Effector memory CD4-positive, alpha-beta T cell (primary cell): ENCODE measurements at regions not wholly inside any gene's neighbourhood (a gene's known extent, or its start where the extent isn't known, plus 50 kb on each side); places are given as distances from the start of the nearest gene placed in this dataset.

Experiments
- DNase-seq, 3 donors: peaks; one replicate each; pipeline ENCODE4 v3.0.0-alpha.2; 2020
- H3K27ac ChIP-seq: 2 replicates; pipeline ENCODE4 v1.7.0; 2013; ENCODE audit warnings: mild to moderate bottlenecking, low read length, moderate library complexity; ENCODE audit not compliant: insufficient read depth, poor library complexity, severe bottlenecking
- H3K27me3 ChIP-seq: replicated peaks from 2 replicates; pipeline ENCODE4 v1.7.0; 2013; ENCODE audit warnings: mild to moderate bottlenecking, low read length; ENCODE audit not compliant: insufficient read depth, control insufficient read depth, poor library complexity, severe bottlenecking
- H3K36me3 ChIP-seq: 2 replicates; pipeline ENCODE4 v1.7.0; 2013; ENCODE audit warnings: mild to moderate bottlenecking, low read length, moderate library complexity; ENCODE audit not compliant: control insufficient read depth, insufficient read depth
- H3K4me1 ChIP-seq: 2 replicates; pipeline ENCODE4 v1.7.0; 2013; ENCODE audit warnings: low read length, mild to moderate bottlenecking; ENCODE audit not compliant: control insufficient read depth, insufficient read depth, poor library complexity, severe bottlenecking
- H3K4me3 ChIP-seq: 2 replicates; pipeline ENCODE4 v1.7.0; 2013; ENCODE audit warnings: low read length, low read depth, mild to moderate bottlenecking; ENCODE audit not compliant: insufficient read depth, poor library complexity, severe bottlenecking
- H3K9me3 ChIP-seq: 2 replicates; pipeline ENCODE4 v1.7.0; 2013; ENCODE audit warnings: mild to moderate bottlenecking, low read length, moderate library complexity; ENCODE audit not compliant: control insufficient read depth

GRCh38 chr4:128359422-128359821, 71.8 kb upstream of the PGRMC2 start:
- Histone ChIP-seq H3K27me3 (no peaks in the 10 kb centered on the region), H3K4me3 (no peak overlapping the region), H3K36me3 (no peaks in the 10 kb centered on the region), H3K4me1 (no peaks in the 10 kb centered on the region), H3K27ac (no peak overlapping the region), H3K9me3 (no peaks in the 10 kb centered on the region)
- DNase-seq: no peak

- H3K36me3 ChIP-seq: no peaks in the 10 kb centered on the region
- DNase-seq: no peak
- no peak overlapping the region for H3K27ac ChIP-seq
- H3K9me3 ChIP-seq: no peaks in the 10 kb centered on the region
- no peaks in the 10 kb centered on the region for H3K27me3 ChIP-seq
- H3K4me1 ChIP-seq: no peaks in the 10 kb centered on the region
- no peak overlapping the region for H3K4me3 ChIP-seq
Observed at GRCh38 chr4:128358913-128359279, 71.3 kb upstream of the PGRMC2 start.

GRCh38 chr4:128358231-128358912, 70.8 kb upstream of the PGRMC2 start:
- no peaks in the 10 kb centered on the region for H3K27me3 ChIP-seq
- DNase-seq: no peak
- H3K4me3 ChIP-seq: no peak overlapping the region
- no peaks in the 10 kb centered on the region for H3K4me1 ChIP-seq
- H3K27ac ChIP-seq: no peak overlapping the region
- H3K36me3 ChIP-seq: no peaks in the 10 kb centered on the region
- H3K9me3 ChIP-seq: no peaks in the 10 kb centered on the region

- Histone ChIP-seq H3K4me1 (no peaks in the 10 kb centered on the region), H3K4me3 (no peak overlapping the region), H3K27ac (no peak overlapping the region), H3K36me3 (no peaks in the 10 kb centered on the region), H3K9me3 (no peaks in the 10 kb centered on the region), H3K27me3 (no peaks in the 10 kb centered on the region)
- no peak for DNase-seq
Observed at GRCh38 chr4:128357286-128357685, 69.7 kb upstream of the PGRMC2 start.

- Histone ChIP-seq H3K9me3 (no peaks in the 10 kb centered on the region), H3K4me3 (no peak overlapping the region), H3K36me3 (no peaks in the 10 kb centered on the region), H3K4me1 (no peaks in the 10 kb centered on the region), H3K27me3 (no peaks in the 10 kb centered on the region), H3K27ac (no peak overlapping the region)
- no peak for DNase-seq
Observed at GRCh38 chr4:128355305-128355704, 67.7 kb upstream of the PGRMC2 start.

GRCh38 chr4:128354205-128354821, 66.7 kb upstream of the PGRMC2 start:
- H3K27ac ChIP-seq: no peak overlapping the region
- no peak for DNase-seq

GRCh38 chr4:128353791-128354190, 66.2 kb upstream of the PGRMC2 start:
- Histone ChIP-seq H3K4me1 (no peaks in the 10 kb centered on the region), H3K9me3 (no peaks in the 10 kb centered on the region), H3K27me3 (no peaks in the 10 kb centered on the region), H3K27ac (no peak overlapping the region), H3K4me3 (no peak overlapping the region), H3K36me3 (no peaks in the 10 kb centered on the region)
- DNase-seq: no peak

More at GRCh38 chr4:128354205-128354821, 66.7 kb upstream of the PGRMC2 start:
- Histone ChIP-seq H3K27me3 (no peaks in the 10 kb centered on the region), H3K36me3 (no peaks in the 10 kb centered on the region), H3K4me3 (no peak overlapping the region), H3K4me1 (no peaks in the 10 kb centered on the region), H3K9me3 (no peaks in the 10 kb centered on the region)

- Histone ChIP-seq H3K27me3 (no peaks in the 10 kb centered on the region), H3K27ac (no peak overlapping the region)
Observed at GRCh38 chr4:128351502-128351901, 63.9 kb upstream of the PGRMC2 start.

GRCh38 chr4:128350449-128351045, 62.9 kb upstream of the PGRMC2 start:
- H3K27me3 ChIP-seq: no peaks in the 10 kb centered on the region
- H3K9me3 ChIP-seq: no peaks in the 10 kb centered on the region
- DNase-seq: no peak
- no peak overlapping the region for H3K27ac ChIP-seq
- no peaks in the 10 kb centered on the region for H3K36me3 ChIP-seq
- no peaks in the 10 kb centered on the region for H3K4me1 ChIP-seq
- H3K4me3 ChIP-seq: no peak overlapping the region

More at GRCh38 chr4:128351502-128351901, 63.9 kb upstream of the PGRMC2 start:
- Histone ChIP-seq H3K4me1 (no peaks in the 10 kb centered on the region), H3K36me3 (no peaks in the 10 kb centered on the region), H3K4me3 (no peak overlapping the region), H3K9me3 (no peaks in the 10 kb centered on the region)
- no peak for DNase-seq

GRCh38 chr4:128349921-128350320, 62.3 kb upstream of the PGRMC2 start:
- H3K27me3 ChIP-seq: no peaks in the 10 kb centered on the region
- DNase-seq: no peak
- no peaks in the 10 kb centered on the region for H3K36me3 ChIP-seq
- no peak overlapping the region for H3K4me3 ChIP-seq
- H3K27ac ChIP-seq: no peak overlapping the region
- no peaks in the 10 kb centered on the region for H3K9me3 ChIP-seq
- H3K4me1 ChIP-seq: no peaks in the 10 kb centered on the region
